HG02938 (cell line): ENCODE measurements at regions not wholly inside any gene's neighbourhood (a gene's known extent, or its start where the extent isn't known, plus 50 kb on each side); places are given as distances from the start of the nearest gene placed in this dataset.
"Not testable (repeated sequence)": the region's sequence is repeated elsewhere in the genome, so short reads cannot be mapped to it uniquely, and the experiment has no call there.

Experiments used
- ATAC-seq: cut with Tn5 transposase; IDR thresholded peaks from one replicate; pipeline ENCODE4 v1.9.1; 2021; ENCODE audit warnings: mild to moderate bottlenecking, moderate library complexity; ENCODE audit not compliant: unreplicated experiment

- no peak for ATAC-seq
Observed at GRCh38 chr3:89923921-89924610, 816.6 kb downstream of the EPHA3 start.

- no peak for ATAC-seq
Observed at GRCh38 chr3:89925976-89926375, 818.6 kb downstream of the EPHA3 start.

GRCh38 chr3:89932882-89933281 is 825.5 kb downstream of the EPHA3 start:
- ATAC-seq = no peak

- not testable (repeated sequence) for ATAC-seq
Observed at GRCh38 chr3:89944461-89944860, 837.0 kb downstream of the EPHA3 start.

GRCh38 chr3:89946884-89947283 is 839.5 kb downstream of the EPHA3 start:
- ATAC-seq = no peak

GRCh38 chr3:89947337-89947954 is 840.0 kb downstream of the EPHA3 start:
- ATAC-seq = no peak

GRCh38 chr3:89948008-89948407 is 840.6 kb downstream of the EPHA3 start:
- no peak for ATAC-seq

- no peak for ATAC-seq
Observed at GRCh38 chr3:89950772-89951171, 843.4 kb downstream of the EPHA3 start.

- no peak for ATAC-seq
Observed at GRCh38 chr3:89954137-89954536, 846.7 kb downstream of the EPHA3 start.

- no peak for ATAC-seq
Observed at GRCh38 chr3:89955156-89955555, 847.7 kb downstream of the EPHA3 start.

- no peak for ATAC-seq
Observed at GRCh38 chr3:89957451-89957850, 850.0 kb downstream of the EPHA3 start.

- not testable (repeated sequence) for ATAC-seq
Observed at GRCh38 chr3:89958163-89958562, 850.7 kb downstream of the EPHA3 start.

- no peak for ATAC-seq
Observed at GRCh38 chr3:89964347-89964746, 856.9 kb downstream of the EPHA3 start.

- ATAC-seq = no peak
Observed at GRCh38 chr3:89966877-89967665, 859.6 kb downstream of the EPHA3 start.

GRCh38 chr3:89971329-89971728 is 863.9 kb downstream of the EPHA3 start:
- ATAC-seq = no peak

- no peak for ATAC-seq
Observed at GRCh38 chr3:89973156-89973555, 865.7 kb downstream of the EPHA3 start.

- ATAC-seq = no peak
Observed at GRCh38 chr3:89974903-89975519, 867.6 kb downstream of the EPHA3 start.

GRCh38 chr3:89983449-89983848 is 876.0 kb downstream of the EPHA3 start:
- no peak for ATAC-seq

GRCh38 chr3:90005281-90005847 is 897.9 kb downstream of the EPHA3 start:
- ATAC-seq = no peak

- ATAC-seq = no peak
Observed at GRCh38 chr3:90007778-90008499, 900.5 kb downstream of the EPHA3 start.
